K562 (cell line): ENCODE measurements at regions not wholly inside any gene's neighbourhood (a gene's known extent, or its start where the extent isn't known, plus 50 kb on each side); places are given as distances from the start of the nearest gene placed in this dataset.

Experiments used
- ATAC-seq: fragments of 200-7000 bp; cut with Tn5 transposase; 3 replicates; pipeline ENCODE4 v1.9.1; 2020; ENCODE audit warnings: moderate library complexity
- BruUV-seq: library from RNA; stranded (reverse); fragments of 400-500 nt; replicated peaks from 2 replicates; lab custom pipeline; 2021; lab: Mats Ljungman, UMichigan
- CTCF ChIA-PET: fragments of 300-600 bp; formaldehyde crosslinking; extraction: SDS; loops from one replicate; lab custom pipeline; 2021; ENCODE audit warnings: low intra/inter-chr PET ratio; lab: Yijun Ruan, JAX
- POLR2A ChIA-PET: fragments of 300-600, 350-650 bp; sonication (Branson Sonifier 250); formaldehyde crosslinking; extraction: SDS; loops from one replicate; lab custom pipeline; 2021; ENCODE audit warnings: antibody characterized with exemption, inconsistent platforms; lab: Yijun Ruan, JAX
- DNase-seq, 4 experiments: peaks; one replicate each; pipeline versions ENCODE4 v3.0.0 to v3.0.0-alpha.2; 2011 to 2018; ENCODE audit warnings: low spot score in 3 of 4, mixed read lengths in 3 of 4; ENCODE audit errors: extremely low read depth in 1 of 4
- FAIRE-seq: peaks from 2 replicates; lab custom pipeline; 2011; peaks lifted over from hg19 to GRCh38; lab: Jason Lieb, UNC
- H2AFZ ChIP-seq: 2 replicates; pipeline ENCODE4 v1.6.0; 2011; ENCODE audit warnings: low read depth, low read length, control low read depth, inconsistent platforms
- H3K27ac ChIP-seq: fragments of 200-600 bp; 3 replicates; pipeline ENCODE4 v1.8.0; 2011; ENCODE audit warnings: low read depth, mild to moderate bottlenecking, control low read depth, inconsistent platforms, low read length, moderate library complexity, mixed read lengths; ENCODE audit errors: extremely low read depth
- H3K27me3 ChIP-seq, 2 experiments: fragments of 300-600 bp in 1 of 2; 2 replicates in 1 of 2; 3 replicates in 1 of 2; pipeline versions ENCODE4 v1.6.0 to v1.8.0; 2011; ENCODE audit warnings: inconsistent platforms in 2 of 2, low read length in 2 of 2, mild to moderate bottlenecking in 1 of 2, mixed read lengths in 1 of 2, moderate library complexity in 1 of 2; ENCODE audit not compliant: control insufficient read depth in 2 of 2, insufficient read depth in 2 of 2
- H3K36me3 ChIP-seq: fragments of 300-600 bp; 3 replicates; pipeline ENCODE4 v1.8.0; 2011; ENCODE audit warnings: mild to moderate bottlenecking, low read length, inconsistent platforms; ENCODE audit not compliant: control insufficient read depth, insufficient read depth
- H3K4me1 ChIP-seq, 2 experiments: fragments of 200-600 bp in 1 of 2; replicated peaks in 1 of 2; 2 replicates in 1 of 2; 3 replicates in 1 of 2; pipeline versions ENCODE4 v1.5.1 to v1.8.0; 2011; ENCODE audit warnings: inconsistent platforms in 2 of 2, low read length in 2 of 2, mild to moderate bottlenecking in 1 of 2, mixed read lengths in 1 of 2, moderate library complexity in 1 of 2; ENCODE audit not compliant: control insufficient read depth in 2 of 2, insufficient read depth in 2 of 2
- H3K4me2 ChIP-seq: 2 replicates; pipeline ENCODE4 v1.6.1; 2011; ENCODE audit warnings: low read length, control low read depth, inconsistent platforms, mixed read lengths; ENCODE audit not compliant: insufficient read depth
- H3K4me3 ChIP-seq: fragments of 200-600 bp; sonication (generic), shearing (Covaris generic); 2 replicates; pipeline ENCODE4 v1.5.1; 2016; ENCODE audit warnings: control low read depth, inconsistent platforms
- H3K79me2 ChIP-seq: fragments of 200-600 bp; 3 replicates; pipeline ENCODE4 v1.8.0; 2011; ENCODE audit warnings: low read length, inconsistent platforms; ENCODE audit not compliant: control insufficient read depth, insufficient read depth
- H3K9ac ChIP-seq, 2 experiments: 2 replicates each; pipeline versions ENCODE4 v1.6.0 to v1.6.1; 2011; ENCODE audit warnings: low read depth in 2 of 2, low read length in 2 of 2, control low read depth in 1 of 2, inconsistent platforms in 1 of 2, mild to moderate bottlenecking in 1 of 2, mixed read lengths in 1 of 2; ENCODE audit not compliant: insufficient read depth in 1 of 2
- H3K9me1 ChIP-seq: one replicate; pipeline ENCODE4 v1.6.0; 2011; ENCODE audit warnings: inconsistent platforms, mild to moderate bottlenecking, low read length, moderate library complexity; ENCODE audit not compliant: control insufficient read depth, insufficient read depth
- H3K9me3 ChIP-seq: replicated peaks from 2 replicates; pipeline ENCODE4 v1.5.1; 2011; ENCODE audit warnings: low read depth, low read length, inconsistent platforms; ENCODE audit not compliant: control insufficient read depth, insufficient read depth
- H4K20me1 ChIP-seq: replicated peaks from 2 replicates; pipeline ENCODE4 v1.6.1; 2011; ENCODE audit warnings: low read length, inconsistent platforms, mixed read lengths; ENCODE audit not compliant: control insufficient read depth, insufficient read depth
- CREM ChIP-seq: IDR thresholded peaks from 2 replicates; pipeline ENCODE4 v1.6.1; 2014; ENCODE audit warnings: antibody characterized with exemption, low read depth
- EHMT2 ChIP-seq: fragments of 450-650 bp; IDR thresholded peaks from 2 replicates; pipeline ENCODE4 v1.6.1; 2018; ENCODE audit warnings: antibody characterized with exemption
- HOMEZ ChIP-seq: fragments of 250-450 bp; sonication (Bioruptor Pico); IDR thresholded peaks from 2 replicates; pipeline ENCODE4 v1.4.0; 2020; ENCODE audit warnings: mild to moderate bottlenecking, moderate library complexity
- JUNB ChIP-seq: fragments of 450-650 bp; formaldehyde crosslinking; conservative IDR thresholded peaks from 2 replicates; pipeline ENCODE4 v1.4.0; 2020; ENCODE audit warnings: mild to moderate bottlenecking
- MIER1 ChIP-seq: fragments of 450-650 bp; IDR thresholded peaks from 2 replicates; pipeline ENCODE4 v1.6.1; 2016; ENCODE audit warnings: antibody characterized with exemption, mild to moderate bottlenecking, low read depth
- NR3C1 ChIP-seq: sonication (generic); formaldehyde crosslinking; IDR thresholded peaks from 2 replicates; pipeline ENCODE4 v1.8.1; 2022; ENCODE audit warnings: missing genetic modification reagents
- RBM22 ChIP-seq: fragments of 200-400 bp; formaldehyde crosslinking; IDR thresholded peaks from 2 replicates; pipeline ENCODE4 v1.6.1; 2018; ENCODE audit warnings: low read length, low read depth; ENCODE audit not compliant: poor library complexity, severe bottlenecking
- ZBED1 ChIP-seq: IDR thresholded peaks from 2 replicates; pipeline ENCODE4 v1.6.1; 2014
- WGBS: fragments of 100-300 bp; shearing (Covaris generic); methylation state at CpG from one replicate; pipeline ENCODE4 v1.1.6; 2016; ENCODE audit warnings: low coverage, mixed read lengths; ENCODE audit not compliant: insufficient coverage; ENCODE audit errors: missing lambda C conversion rate; 5-methylcytosine and 5-hydroxymethylcytosine counted together
- in situ Hi-C: fragments of 300-500 bp; cut with MboI; formaldehyde crosslinking; loops from 4 replicates; pipeline ENCODE4 v1.15.0; 2018; ENCODE audit warnings: inconsistent platforms, mixed read lengths
- intact Hi-C: fragments of 100-400 bp; cut with micrococcal nuclease; formaldehyde crosslinking; loops from 2 replicates; pipeline ENCODE4 v1.14.2; 2022
- TF ChIP-seq, protein P1 (sequence below): fragments of 250-450 bp; sonication (Bioruptor Pico); IDR thresholded peaks from 2 replicates; pipeline ENCODE4 v1.8.0; 2022; ENCODE audit warnings: inconsistent platforms, mild to moderate bottlenecking, moderate library complexity, borderline replicate concordance
- TF ChIP-seq, protein P2 (sequence below): sonication (generic); formaldehyde crosslinking; IDR thresholded peaks from 2 replicates; pipeline ENCODE4 v1.8.0; 2022; ENCODE audit warnings: mild to moderate bottlenecking, missing genetic modification reagents

DNA sequence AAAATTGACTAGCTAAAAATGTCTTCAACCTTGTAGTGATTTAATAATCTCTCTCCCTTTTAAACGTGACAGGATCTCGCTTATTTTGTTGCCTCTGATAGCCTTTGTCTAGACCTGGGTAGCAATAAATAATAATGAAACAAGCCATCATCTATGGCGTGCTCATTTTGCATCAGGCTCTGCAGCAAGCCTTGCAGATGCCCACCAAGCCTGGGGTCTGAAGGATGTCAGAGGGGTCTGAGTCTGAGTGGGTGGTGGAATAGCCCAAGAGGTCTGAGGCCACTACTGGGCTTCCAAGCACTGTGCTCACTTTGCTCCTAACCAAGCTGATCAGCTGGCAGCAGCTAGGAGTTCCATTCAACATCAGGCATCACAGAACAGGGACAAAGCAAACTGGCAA lies 109.4 kb downstream of the GYPC start:
- ChIA-PET CTCF (no interaction called here), POLR2A (interaction anchor here (0.6 kb wide), 2 partner anchors 15 to 19 kb away, joined by 3 read pairs; no protein-coding TSS in a partner anchor)
- H3K79me2 ChIP-seq, result no peaks in the 10 kb centered on the region
- no peak overlapping the region for H3K4me2 ChIP-seq
- in situ Hi-C loops (no loop called here), intact Hi-C loops (no loop called here)
- FAIRE-seq (no peak), ATAC-seq (no peak), DNase-seq (no peak)
- no peaks in the 10 kb centered on the region for H3K9me3 ChIP-seq
- 0% methylated on average over 3 of the region's 3 CpGs for WGBS
- no peak overlapping the region for H2AFZ ChIP-seq
- no TSS peak for BruUV-seq
- TF ChIP-seq, protein P1, sequence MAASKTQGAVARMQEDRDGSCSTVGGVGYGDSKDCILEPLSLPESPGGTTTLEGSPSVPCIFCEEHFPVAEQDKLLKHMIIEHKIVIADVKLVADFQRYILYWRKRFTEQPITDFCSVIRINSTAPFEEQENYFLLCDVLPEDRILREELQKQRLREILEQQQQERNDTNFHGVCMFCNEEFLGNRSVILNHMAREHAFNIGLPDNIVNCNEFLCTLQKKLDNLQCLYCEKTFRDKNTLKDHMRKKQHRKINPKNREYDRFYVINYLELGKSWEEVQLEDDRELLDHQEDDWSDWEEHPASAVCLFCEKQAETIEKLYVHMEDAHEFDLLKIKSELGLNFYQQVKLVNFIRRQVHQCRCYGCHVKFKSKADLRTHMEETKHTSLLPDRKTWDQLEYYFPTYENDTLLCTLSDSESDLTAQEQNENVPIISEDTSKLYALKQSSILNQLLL (CRISPR knock-in tag), result no peak
- TF ChIP-seq HOMEZ (CRISPR knock-in tag) (no peak), CREM (no peak), MIER1 (no peak), NR3C1 (CRISPR knock-in tag) (no peak), EHMT2 (no peak), RBM22 (no peak), ZBED1 (no peak), JUNB (CRISPR knock-in tag) (no peak)
- TF ChIP-seq, protein P2, sequence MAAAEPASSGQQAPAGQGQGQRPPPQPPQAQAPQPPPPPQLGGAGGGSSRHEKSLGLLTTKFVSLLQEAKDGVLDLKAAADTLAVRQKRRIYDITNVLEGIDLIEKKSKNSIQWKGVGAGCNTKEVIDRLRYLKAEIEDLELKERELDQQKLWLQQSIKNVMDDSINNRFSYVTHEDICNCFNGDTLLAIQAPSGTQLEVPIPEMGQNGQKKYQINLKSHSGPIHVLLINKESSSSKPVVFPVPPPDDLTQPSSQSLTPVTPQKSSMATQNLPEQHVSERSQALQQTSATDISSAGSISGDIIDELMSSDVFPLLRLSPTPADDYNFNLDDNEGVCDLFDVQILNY (CRISPR knock-in tag), result no peak
- peaks cover 0 to 5% of the 10 kb centered on the region in 2 experiments; a peak in 1 of 5 replicates for H3K27me3 ChIP-seq
- no peaks in the 10 kb centered on the region for H4K20me1 ChIP-seq
- H3K9me1 ChIP-seq, result no peaks in the 10 kb centered on the region
- no peak overlapping the region for H3K9ac ChIP-seq
- no peaks in the 10 kb centered on the region for H3K4me1 ChIP-seq
- H3K27ac ChIP-seq, result no peak overlapping the region
- H3K4me3 ChIP-seq, result no peak overlapping the region
- H3K36me3 ChIP-seq, result no peaks in the 10 kb centered on the region
